Esophagus muscularis mucosa (tissue), 4 donors: ENCODE measurements at regions not wholly inside any gene's neighbourhood (a gene's known extent, or its start where the extent isn't known, plus 50 kb on each side); places are given as distances from the start of the nearest gene placed in this dataset.

Experiments
- DNase-seq: peaks from one replicate; pipeline ENCODE4 v3.0.0-alpha.2; 2017; ENCODE audit errors: extremely low spot score
- H3K27ac ChIP-seq, 4 donors: fragments of 200-600 bp; sonication (generic); replicated peaks in 1 of 4; 1 replicate in 3 of 4; 2 replicates in 1 of 4; pipeline ENCODE4 v1.5.1; 2016 to 2019; ENCODE audit warnings: mild to moderate bottlenecking in 1 of 4
- H3K27me3 ChIP-seq, 4 donors: fragments of 200-600 bp; sonication (generic); one replicate each; pipeline versions ENCODE4 v1.5.1 to v1.6.0; 2016 to 2019
- H3K36me3 ChIP-seq, 4 donors: fragments of 200-600 bp; sonication (generic); one replicate each; pipeline ENCODE4 v1.5.1; 2016 to 2019
- H3K4me1 ChIP-seq, 4 donors: fragments of 200-600 bp; sonication (generic); one replicate each; pipeline ENCODE4 v1.5.1; 2016 to 2019
- H3K4me3 ChIP-seq, 4 donors: fragments of 200-600 bp; sonication (generic); 1 replicate in 2 of 4; 2 replicates in 2 of 4; pipeline ENCODE4 v1.5.1; 2016 to 2019; ENCODE audit warnings: mild to moderate bottlenecking in 4 of 4, moderate library complexity in 1 of 4
- H3K9me3 ChIP-seq, 4 donors: fragments of 200-600 bp; sonication (generic); 1 replicate in 3 of 4; 2 replicates in 1 of 4; pipeline ENCODE4 v1.5.1; 2016 to 2019
- EP300 ChIP-seq: sonication (generic); formaldehyde crosslinking; IDR thresholded peaks from one replicate; pipeline ENCODE4 v1.6.1; 2017; ENCODE audit warnings: antibody characterized with exemption
- POLR2A ChIP-seq: fragments of 450-650 bp; IDR thresholded peaks from one replicate; pipeline ENCODE4 v1.6.1; 2017; ENCODE audit warnings: antibody characterized with exemption, moderate library complexity, mild to moderate bottlenecking, low read depth
- POLR2AphosphoS5 ChIP-seq, 2 donors: sonication (generic); formaldehyde crosslinking; IDR thresholded peaks; one replicate each; pipeline ENCODE4 v1.6.1; 2017; ENCODE audit warnings: antibody characterized with exemption in 2 of 2
- WGBS: methylation state at CpG from one replicate; pipeline ENCODE4 v1.1.5; 2018; 5-methylcytosine and 5-hydroxymethylcytosine counted together
- intact Hi-C: fragments of 100-400 bp; cut with DNase I; formaldehyde crosslinking; loops from one replicate; pipeline ENCODE4 v1.15.1; 2023
- TF ChIP-seq, protein P1 (sequence below), 3 experiments: fragments of 200-600 bp in 2 of 3; fragments of 450-650 bp in 1 of 3; sonication (generic) in 2 of 3; IDR thresholded peaks; one replicate each; pipeline ENCODE4 v1.5.1; 2017 to 2019; ENCODE audit warnings: antibody characterized with exemption in 3 of 3, mild to moderate bottlenecking in 2 of 3, moderate library complexity in 1 of 3

GRCh38 chr4:43837604-43838003, 611.0 kb downstream of the KCTD8 start:
- intact Hi-C loops = no loop called here
- DNase-seq = no peak
- no peaks in the 10 kb centered on the region for H3K9me3 ChIP-seq
- TF ChIP-seq, protein P1, sequence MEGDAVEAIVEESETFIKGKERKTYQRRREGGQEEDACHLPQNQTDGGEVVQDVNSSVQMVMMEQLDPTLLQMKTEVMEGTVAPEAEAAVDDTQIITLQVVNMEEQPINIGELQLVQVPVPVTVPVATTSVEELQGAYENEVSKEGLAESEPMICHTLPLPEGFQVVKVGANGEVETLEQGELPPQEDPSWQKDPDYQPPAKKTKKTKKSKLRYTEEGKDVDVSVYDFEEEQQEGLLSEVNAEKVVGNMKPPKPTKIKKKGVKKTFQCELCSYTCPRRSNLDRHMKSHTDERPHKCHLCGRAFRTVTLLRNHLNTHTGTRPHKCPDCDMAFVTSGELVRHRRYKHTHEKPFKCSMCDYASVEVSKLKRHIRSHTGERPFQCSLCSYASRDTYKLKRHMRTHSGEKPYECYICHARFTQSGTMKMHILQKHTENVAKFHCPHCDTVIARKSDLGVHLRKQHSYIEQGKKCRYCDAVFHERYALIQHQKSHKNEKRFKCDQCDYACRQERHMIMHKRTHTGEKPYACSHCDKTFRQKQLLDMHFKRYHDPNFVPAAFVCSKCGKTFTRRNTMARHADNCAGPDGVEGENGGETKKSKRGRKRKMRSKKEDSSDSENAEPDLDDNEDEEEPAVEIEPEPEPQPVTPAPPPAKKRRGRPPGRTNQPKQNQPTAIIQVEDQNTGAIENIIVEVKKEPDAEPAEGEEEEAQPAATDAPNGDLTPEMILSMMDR (IDR thresholded peaks at IDR 0.05) = no peak
- no peak for TF ChIP-seq POLR2AphosphoS5 (IDR thresholded peaks at IDR 0.05)
- no peak for TF ChIP-seq POLR2A
- TF ChIP-seq EP300 = no peak
- no peaks in the 10 kb centered on the region for H3K4me1 ChIP-seq
- H3K4me3 ChIP-seq = no peak overlapping the region
- H3K27ac ChIP-seq = no peak overlapping the region
- no peaks in the 10 kb centered on the region for H3K27me3 ChIP-seq
- H3K36me3 ChIP-seq = no peaks in the 10 kb centered on the region

DNA sequence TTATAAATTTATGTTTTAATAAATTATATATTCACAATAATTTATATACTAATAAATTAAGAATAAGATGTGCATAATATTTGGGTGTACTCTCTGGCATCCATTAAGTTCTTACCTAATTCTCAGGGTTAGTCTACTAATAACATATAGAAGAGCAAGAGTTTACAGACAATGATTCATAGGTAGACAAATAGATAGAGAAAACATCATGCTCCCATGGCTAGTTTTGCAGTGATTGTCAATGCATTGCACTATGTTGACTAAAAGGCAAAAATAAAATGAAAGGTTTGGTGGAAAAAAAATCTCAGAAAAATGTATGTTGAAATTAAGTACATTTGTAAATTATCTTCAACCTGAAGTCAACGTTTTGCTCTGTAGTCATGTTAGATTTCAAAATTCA, 606.0 kb downstream of the KCTD8 start:
- Histone ChIP-seq H3K27ac (no peak overlapping the region), H3K4me3 (no peak overlapping the region), H3K36me3 (no peaks in the 10 kb centered on the region), H3K27me3 (no peaks in the 10 kb centered on the region), H3K9me3 (peaks cover 0 to 4% (median 0%) of the 10 kb centered on the region in 4 donors), H3K4me1 (no peaks in the 10 kb centered on the region)
- no peak for TF ChIP-seq EP300
- TF ChIP-seq, protein P1 (IDR thresholded peaks at IDR 0.05) = no peak
- TF ChIP-seq POLR2A = no peak
- no peak for TF ChIP-seq POLR2AphosphoS5 (IDR thresholded peaks at IDR 0.05)
- no peak for DNase-seq
- WGBS = 66% methylated on average over 1 of the region's 1 CpG
- intact Hi-C loops = no loop called here

DNA sequence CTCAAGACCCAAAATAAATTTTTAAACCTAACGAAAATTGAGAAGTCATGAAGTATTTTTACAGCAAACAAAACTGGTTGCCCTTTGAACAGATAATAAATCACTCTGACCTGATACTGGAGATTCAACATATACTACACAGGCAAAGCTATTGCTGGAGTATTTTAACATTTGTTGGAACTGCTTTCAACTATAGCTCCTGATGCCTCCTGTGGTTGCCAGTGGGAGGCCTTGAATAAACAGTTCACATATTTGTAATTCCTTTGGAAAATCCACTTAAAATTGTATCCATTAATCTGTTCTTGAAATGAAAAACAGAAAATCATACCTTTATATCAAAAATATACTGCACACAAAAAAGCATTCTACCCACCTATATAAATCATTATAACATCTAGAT, 605.1 kb downstream of the KCTD8 start:
- H3K4me3 ChIP-seq = no peak overlapping the region
- no peaks in the 10 kb centered on the region for H3K27me3 ChIP-seq
- DNase-seq = no peak
- intact Hi-C loops = no loop called here
- WGBS = 15% methylated on average over 1 of the region's 1 CpG
- peaks cover 0 to 4% (median 0%) of the 10 kb centered on the region in 4 donors for H3K9me3 ChIP-seq
- TF ChIP-seq POLR2AphosphoS5 (IDR thresholded peaks at IDR 0.05) = no peak
- no peak for TF ChIP-seq EP300
- TF ChIP-seq POLR2A = no peak
- TF ChIP-seq, protein P1 (IDR thresholded peaks at IDR 0.05) = no peak
- H3K27ac ChIP-seq = no peak overlapping the region
- H3K4me1 ChIP-seq = no peaks in the 10 kb centered on the region
- H3K36me3 ChIP-seq = no peaks in the 10 kb centered on the region

- DNase-seq = no peak
- 96% methylated on average over 4 of the region's 22 CpGs for WGBS
Measured at GRCh38 chr4:43846111-43846587, 602.5 kb downstream of the KCTD8 start.

More at GRCh38 chr4:43846111-43846587, 602.5 kb downstream of the KCTD8 start:
- TF ChIP-seq POLR2A (no peak), EP300 (no peak), POLR2AphosphoS5 (IDR thresholded peaks at IDR 0.05) (no peak)
- TF ChIP-seq, protein P1 (IDR thresholded peaks at IDR 0.05) = no peak
- Histone ChIP-seq H3K27me3 (no peaks in the 10 kb centered on the region), H3K4me1 (no peaks in the 10 kb centered on the region), H3K36me3 (no peaks in the 10 kb centered on the region), H3K27ac (no peak overlapping the region), H3K9me3 (peaks cover 0 to 4% (median 0%) of the 10 kb centered on the region in 4 donors), H3K4me3 (no peak overlapping the region)
- intact Hi-C loops = no loop called here
